GM12874 (cell line): ENCODE measurements at regions not wholly inside any gene's neighbourhood (a gene's known extent, or its start where the extent isn't known, plus 50 kb on each side); places are given as distances from the start of the nearest gene placed in this dataset.

Source experiments
- TF ChIP-seq, protein P1 (sequence below): IDR thresholded peaks from 2 replicates; pipeline ENCODE4 v1.5.1; 2011; ENCODE audit warnings: low read depth, mild to moderate bottlenecking, control low read depth, low read length, moderate library complexity; ENCODE audit not compliant: insufficient read depth

DNA sequence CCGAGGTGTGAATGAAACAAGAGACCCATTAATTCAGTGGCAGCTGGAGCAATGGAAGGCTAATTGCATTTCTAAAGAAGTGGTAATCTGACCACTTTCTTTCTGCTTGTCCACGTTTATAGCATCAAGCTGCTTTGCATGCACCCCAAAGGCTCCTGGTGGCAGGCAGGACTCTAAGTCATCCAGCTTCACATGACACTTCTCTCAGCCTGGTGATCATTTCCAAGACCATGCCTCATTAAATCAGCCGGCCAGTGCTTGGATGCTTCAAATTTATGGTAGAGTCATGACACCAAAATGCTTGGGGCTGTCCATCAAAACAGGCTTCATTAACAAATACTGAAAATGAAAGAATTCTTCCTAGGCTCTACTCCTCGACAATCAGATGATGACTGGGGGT lies 614.9 kb downstream of the DOK5 start:
- TF ChIP-seq, protein P1, sequence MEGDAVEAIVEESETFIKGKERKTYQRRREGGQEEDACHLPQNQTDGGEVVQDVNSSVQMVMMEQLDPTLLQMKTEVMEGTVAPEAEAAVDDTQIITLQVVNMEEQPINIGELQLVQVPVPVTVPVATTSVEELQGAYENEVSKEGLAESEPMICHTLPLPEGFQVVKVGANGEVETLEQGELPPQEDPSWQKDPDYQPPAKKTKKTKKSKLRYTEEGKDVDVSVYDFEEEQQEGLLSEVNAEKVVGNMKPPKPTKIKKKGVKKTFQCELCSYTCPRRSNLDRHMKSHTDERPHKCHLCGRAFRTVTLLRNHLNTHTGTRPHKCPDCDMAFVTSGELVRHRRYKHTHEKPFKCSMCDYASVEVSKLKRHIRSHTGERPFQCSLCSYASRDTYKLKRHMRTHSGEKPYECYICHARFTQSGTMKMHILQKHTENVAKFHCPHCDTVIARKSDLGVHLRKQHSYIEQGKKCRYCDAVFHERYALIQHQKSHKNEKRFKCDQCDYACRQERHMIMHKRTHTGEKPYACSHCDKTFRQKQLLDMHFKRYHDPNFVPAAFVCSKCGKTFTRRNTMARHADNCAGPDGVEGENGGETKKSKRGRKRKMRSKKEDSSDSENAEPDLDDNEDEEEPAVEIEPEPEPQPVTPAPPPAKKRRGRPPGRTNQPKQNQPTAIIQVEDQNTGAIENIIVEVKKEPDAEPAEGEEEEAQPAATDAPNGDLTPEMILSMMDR: no peak

- TF ChIP-seq, protein P1: no peak
Observed at GRCh38 chr20:55086421-55086820, 611.0 kb downstream of the DOK5 start.

DNA sequence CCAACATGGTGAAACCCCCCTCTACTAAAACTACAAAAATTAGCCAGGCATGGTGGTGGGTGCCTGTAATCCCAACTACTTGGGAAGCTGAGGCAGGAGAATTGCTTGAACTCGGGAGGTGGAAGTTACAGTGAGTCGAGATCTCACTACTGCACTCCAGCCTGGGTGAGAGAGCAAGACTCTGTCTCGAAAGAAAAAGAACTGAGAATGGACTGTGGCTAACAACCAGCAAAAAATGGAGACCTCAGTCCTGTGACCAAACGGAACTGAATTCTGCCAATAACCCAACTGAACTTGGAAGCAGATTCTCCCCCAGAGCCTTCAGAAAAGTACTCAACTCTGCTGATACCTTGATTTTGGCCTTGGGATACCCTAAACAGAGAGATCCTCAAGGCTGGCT lies 604.5 kb downstream of the DOK5 start:
- TF ChIP-seq, protein P1: no peak

DNA sequence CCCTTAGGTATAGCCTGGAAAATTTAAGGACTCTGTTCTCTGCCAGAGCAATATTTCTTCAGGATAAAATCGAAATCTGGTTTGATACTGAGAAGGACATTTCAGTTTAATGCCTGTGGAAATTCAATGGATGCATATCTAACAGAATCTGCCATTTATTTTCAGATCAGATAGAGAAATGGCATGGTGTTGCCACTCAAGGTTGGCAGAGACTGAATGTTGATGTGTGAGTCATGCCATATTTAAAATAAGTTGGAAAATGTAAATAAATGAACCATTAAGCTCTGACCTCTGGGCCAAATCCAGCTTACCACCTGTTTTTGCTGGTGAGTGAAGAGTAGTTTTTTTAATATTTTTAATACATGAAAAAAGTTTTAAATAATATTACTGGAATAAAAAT lies 594.6 kb downstream of the DOK5 start:
- TF ChIP-seq, protein P1: no peak

- TF ChIP-seq, protein P1: no peak
Observed at GRCh38 chr20:55067158-55067825, 591.9 kb downstream of the DOK5 start.

- TF ChIP-seq, protein P1: no peak
Observed at GRCh38 chr20:55058938-55059337, 583.5 kb downstream of the DOK5 start.

- TF ChIP-seq, protein P1: peak; percentile 59
Observed at GRCh38 chr20:55057779-55058415, 582.5 kb downstream of the DOK5 start.
